ENCODE measurements at regions not wholly inside any gene's neighbourhood (a gene's known extent, or its start where the extent isn't known, plus 50 kb on each side); places are given as distances from the start of the nearest gene placed in this dataset.

- H3K23me2 ChIP-seq (ENCODE audit: low read depth, low read length) = no peaks in the 10 kb centered on the region
- no peaks in the 10 kb centered on the region for H3K27me3 ChIP-seq (replicated peaks in 1 of 4; ENCODE audit: control insufficient read depth in 3 of 4, extremely low read depth in 1 of 4, insufficient read depth in 3 of 4, low read length in 3 of 4)
- no peaks in the 10 kb centered on the region for H4K20me1 ChIP-seq (replicated peaks in 1 of 2; ENCODE audit: control insufficient read depth in 1 of 2, insufficient read depth in 2 of 2, low read length in 2 of 2)
- H3K79me2 ChIP-seq (ENCODE audit: control insufficient read depth in 1 of 2, insufficient read depth in 2 of 2, low read length in 2 of 2) = no peaks in the 10 kb centered on the region
- no peak for FAIRE-seq
- no peak overlapping the region for H2BK120ac ChIP-seq (replicated peaks; ENCODE audit: low read depth, low read length)
- no peak overlapping the region for H3K14ac ChIP-seq (ENCODE audit: insufficient read length)
- no peak overlapping the region for H4K5ac ChIP-seq (ENCODE audit: insufficient read length, low read depth, low read length)
- H3K56ac ChIP-seq (replicated peaks; ENCODE audit: insufficient read length, low read depth, low read length) = no peak overlapping the region
- no peak overlapping the region for H2BK5ac ChIP-seq (ENCODE audit: low read depth, low read length)
- POLR2A ChIA-PET (ENCODE audit: partially characterized antibody) = no interaction called here
- CTCF ChIA-PET (ENCODE audit: partially characterized antibody) = interaction anchor here (0.6 kb wide), 1 partner anchor 373 kb away, joined by 8 read pairs; no protein-coding TSS in a partner anchor
- no peaks in the 10 kb centered on the region for H3K36me3 ChIP-seq (ENCODE audit: control insufficient read depth in 2 of 4, insufficient read depth in 4 of 4, low read length in 3 of 4)
- H3K18ac ChIP-seq (ENCODE audit: extremely low read depth, low read length) = no peak overlapping the region
- H4K91ac ChIP-seq (replicated peaks; ENCODE audit: insufficient read length, low read length) = no peak overlapping the region
- no peak overlapping the region for H4K8ac ChIP-seq (ENCODE audit: extremely low read depth, insufficient read depth, low read length)
- H3K4me3 ChIP-seq (ENCODE audit: extremely low read depth in 1 of 4, insufficient read depth in 2 of 4, low read depth in 3 of 4, low read length in 4 of 4) = no peak overlapping the region
- TF ChIP-seq YY1 (IDR thresholded peaks at IDR 0.05; ENCODE audit: low read depth, low read length) = no peak
- no peak for TF ChIP-seq CHD1 (IDR thresholded peaks at IDR 0.05; ENCODE audit: low read depth, low read length)
- TF ChIP-seq FOSL1 (IDR thresholded peaks at IDR 0.05; ENCODE audit: insufficient read depth, low read depth, low read length) = no peak
- TF ChIP-seq SIX5 (IDR thresholded peaks at IDR 0.05; ENCODE audit: low read depth, low read length) = no peak
- TF ChIP-seq EGR1 (IDR thresholded peaks at IDR 0.05; ENCODE audit: borderline replicate concordance, low read depth, low read length) = no peak
- TF ChIP-seq RXRA (IDR thresholded peaks at IDR 0.05; ENCODE audit: insufficient read depth, low read depth, low read length) = no peak
- TF ChIP-seq TBP (IDR thresholded peaks at IDR 0.05; ENCODE audit: low read depth, low read length) = no peak
- TF ChIP-seq GABPA (IDR thresholded peaks at IDR 0.05; ENCODE audit: borderline replicate concordance, insufficient read depth, low read length) = no peak
- no peak for TF ChIP-seq SP2 (IDR thresholded peaks at IDR 0.05; ENCODE audit: low read length)
- no peak overlapping the region for H3K4me2 ChIP-seq (ENCODE audit: insufficient read depth in 1 of 2, low read depth in 2 of 2, low read length in 2 of 2)
- H2AFZ ChIP-seq (ENCODE audit: low read length) = no peak overlapping the region
- H2BK20ac ChIP-seq (ENCODE audit: low read length) = no peak overlapping the region
- no peaks in the 10 kb centered on the region for H3K9me3 ChIP-seq (ENCODE audit: insufficient read depth in 2 of 2, low read depth in 1 of 2, low read length in 1 of 2)
- H2BK15ac ChIP-seq (ENCODE audit: low read length) = no peak overlapping the region
- H3K9ac ChIP-seq (replicated peaks in 1 of 4; ENCODE audit: extremely low read depth in 1 of 4, low read depth in 3 of 4, low read length in 3 of 4) = no peak overlapping the region
- H3K4me1 ChIP-seq (replicated peaks in 1 of 4; ENCODE audit: control insufficient read depth in 3 of 4, insufficient read depth in 4 of 4, low read length in 3 of 4) = no peaks in the 10 kb centered on the region
- no peak overlapping the region for H3K27ac ChIP-seq (ENCODE audit: low read depth, low read length)
- no peak for DNase-seq (ENCODE audit: low read depth in 1 of 2, low spot score in 2 of 2)
- no peak overlapping the region for H2AK5ac ChIP-seq (ENCODE audit: low read depth, low read length)
- H3K4ac ChIP-seq (replicated peaks; ENCODE audit: insufficient read length, low read depth, low read length) = no peak overlapping the region
- H2BK12ac ChIP-seq (ENCODE audit: low read depth, low read length) = no peak overlapping the region
- no peak overlapping the region for H3K23ac ChIP-seq (ENCODE audit: insufficient read length)
- H3K79me1 ChIP-seq (ENCODE audit: low read depth, low read length) = no peaks in the 10 kb centered on the region
These were observed 137.1 kb upstream of the PMCH start for GRCh38 chr12:102334765-102335164.
